ENCODE measurements at regions not wholly inside any gene's neighbourhood (a gene's known extent, or its start where the extent isn't known, plus 50 kb on each side); places are given as distances from the start of the nearest gene placed in this dataset.
"Not testable (repeated sequence)": the region's sequence is repeated elsewhere in the genome, so short reads cannot be mapped to it uniquely, and the experiment has no call there.

- H3F3A ChIP-seq (ENCODE audit: control insufficient read depth, insufficient read depth), result no peaks in the 10 kb centered on the region
- H3K79me2 ChIP-seq (ENCODE audit: control insufficient read depth, low read length), result no peaks in the 10 kb centered on the region
- no peaks in the 10 kb centered on the region for H3K4me1 ChIP-seq (ENCODE audit: control insufficient read depth, low read length)
- H3K9me3 ChIP-seq (ENCODE audit: control insufficient read depth, insufficient read depth, low read length), result no peaks in the 10 kb centered on the region
- H3K9me2 ChIP-seq (replicated peaks; ENCODE audit: control insufficient read depth, low read length), result no peaks in the 10 kb centered on the region
- no peak overlapping the region for H3K27ac ChIP-seq (ENCODE audit: low read depth, low read length)
- H4K20me1 ChIP-seq (ENCODE audit: control insufficient read depth, insufficient read depth, low read depth, low read length), result no peaks in the 10 kb centered on the region
- TF ChIP-seq EZH2phosphoT487 (IDR thresholded peaks at IDR 0.05; ENCODE audit: borderline replicate concordance, low read length) (no peak), CTCF (IDR thresholded peaks at IDR 0.05; ENCODE audit: low read depth, low read length, poor library complexity, severe bottlenecking) (no peak)
- H3K4me2 ChIP-seq (ENCODE audit: low read length), result no peak overlapping the region
- no peak overlapping the region for H3K4me3 ChIP-seq (ENCODE audit: low read length)
- no peaks in the 10 kb centered on the region for H3K27me3 ChIP-seq (ENCODE audit: control insufficient read depth, low read length)
- no peaks in the 10 kb centered on the region for H3K36me3 ChIP-seq (ENCODE audit: control insufficient read depth, low read length)
These were observed 269.6 kb downstream of the TEX29 start for GRCh38 chr13:111589992-111590391.

GRCh38 chr13:111590796-111591195, 270.4 kb downstream of the TEX29 start:
- Histone ChIP-seq H3K9me2 (replicated peaks; ENCODE audit: control insufficient read depth, low read length) (no peaks in the 10 kb centered on the region), H3F3A (ENCODE audit: control insufficient read depth, insufficient read depth) (no peaks in the 10 kb centered on the region), H3K9me3 (ENCODE audit: control insufficient read depth, insufficient read depth, low read length) (no peaks in the 10 kb centered on the region), H3K36me3 (ENCODE audit: control insufficient read depth, low read length) (no peaks in the 10 kb centered on the region), H3K4me2 (ENCODE audit: low read length) (no peak overlapping the region), H3K27me3 (ENCODE audit: control insufficient read depth, low read length) (no peaks in the 10 kb centered on the region), H3K4me3 (ENCODE audit: low read length) (no peak overlapping the region), H4K20me1 (ENCODE audit: control insufficient read depth, insufficient read depth, low read depth, low read length) (no peaks in the 10 kb centered on the region), H3K79me2 (ENCODE audit: control insufficient read depth, low read length) (no peaks in the 10 kb centered on the region), H3K4me1 (ENCODE audit: control insufficient read depth, low read length) (no peaks in the 10 kb centered on the region), H3K27ac (ENCODE audit: low read depth, low read length) (no peak overlapping the region)
- no peak for TF ChIP-seq EZH2phosphoT487 (IDR thresholded peaks at IDR 0.05; ENCODE audit: borderline replicate concordance, low read length)
- no peak for TF ChIP-seq CTCF (IDR thresholded peaks at IDR 0.05; ENCODE audit: low read depth, low read length, poor library complexity, severe bottlenecking)

- not testable (repeated sequence) for H3K4me2 ChIP-seq (ENCODE audit: low read length); H3K4me3 ChIP-seq (ENCODE audit: low read length); H3K36me3 ChIP-seq (ENCODE audit: control insufficient read depth, low read length); H3K9me2 ChIP-seq (replicated peaks; ENCODE audit: control insufficient read depth, low read length); H3K79me2 ChIP-seq (ENCODE audit: control insufficient read depth, low read length); H4K20me1 ChIP-seq (ENCODE audit: control insufficient read depth, insufficient read depth, low read depth, low read length); H3K27ac ChIP-seq (ENCODE audit: low read depth, low read length); H3K9me3 ChIP-seq (ENCODE audit: control insufficient read depth, insufficient read depth, low read length); H3F3A ChIP-seq (ENCODE audit: control insufficient read depth, insufficient read depth); H3K27me3 ChIP-seq (ENCODE audit: control insufficient read depth, low read length); H3K4me1 ChIP-seq (ENCODE audit: control insufficient read depth, low read length)
These were observed 273.0 kb downstream of the TEX29 start for GRCh38 chr13:111593490-111593889.

GRCh38 chr13:111594606-111595005, 274.2 kb downstream of the TEX29 start:
- no peak overlapping the region for H3K4me3 ChIP-seq (ENCODE audit: low read length)
- no peaks in the 10 kb centered on the region for H4K20me1 ChIP-seq (ENCODE audit: control insufficient read depth, insufficient read depth, low read depth, low read length)
- no peak overlapping the region for H3K4me2 ChIP-seq (ENCODE audit: low read length)
- H3K79me2 ChIP-seq (ENCODE audit: control insufficient read depth, low read length), result no peaks in the 10 kb centered on the region
- H3K36me3 ChIP-seq (ENCODE audit: control insufficient read depth, low read length), result no peaks in the 10 kb centered on the region
- no peak overlapping the region for H3K27ac ChIP-seq (ENCODE audit: low read depth, low read length)
- no peaks in the 10 kb centered on the region for H3K4me1 ChIP-seq (ENCODE audit: control insufficient read depth, low read length)
- TF ChIP-seq EZH2phosphoT487 (IDR thresholded peaks at IDR 0.05; ENCODE audit: borderline replicate concordance, low read length) (no peak), CTCF (IDR thresholded peaks at IDR 0.05; ENCODE audit: low read depth, low read length, poor library complexity, severe bottlenecking) (no peak)
- no peaks in the 10 kb centered on the region for H3K9me3 ChIP-seq (ENCODE audit: control insufficient read depth, insufficient read depth, low read length)
- H3K9me2 ChIP-seq (replicated peaks; ENCODE audit: control insufficient read depth, low read length), result no peaks in the 10 kb centered on the region
- no peaks in the 10 kb centered on the region for H3F3A ChIP-seq (ENCODE audit: control insufficient read depth, insufficient read depth)
- H3K27me3 ChIP-seq (ENCODE audit: control insufficient read depth, low read length), result no peaks in the 10 kb centered on the region

All from DOHH2 (cell line).